ENCODE measurements at regions not wholly inside any gene's neighbourhood (a gene's known extent, or its start where the extent isn't known, plus 50 kb on each side); places are given as distances from the start of the nearest gene placed in this dataset.

DNA sequence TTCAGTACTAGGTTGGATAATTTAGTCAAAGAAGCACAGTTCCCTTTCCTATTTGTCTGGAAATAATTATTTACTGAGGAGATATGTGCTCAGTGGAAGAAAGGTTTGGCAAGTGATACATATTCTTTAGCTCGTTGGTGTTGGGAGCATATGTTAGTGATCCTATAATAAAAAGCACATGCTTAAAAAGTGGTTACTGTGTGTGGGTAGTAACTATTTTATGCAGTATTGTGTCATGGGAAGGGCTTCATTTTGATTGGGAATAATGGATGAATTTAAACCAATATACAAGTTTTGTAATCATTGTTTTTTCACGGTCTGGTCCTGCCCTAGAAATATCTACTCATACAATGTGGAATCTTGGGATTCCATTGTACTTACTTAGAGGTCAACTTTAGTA lies 188.7 kb upstream of the PPP1R3A start:
- TF ChIP-seq, protein P1, sequence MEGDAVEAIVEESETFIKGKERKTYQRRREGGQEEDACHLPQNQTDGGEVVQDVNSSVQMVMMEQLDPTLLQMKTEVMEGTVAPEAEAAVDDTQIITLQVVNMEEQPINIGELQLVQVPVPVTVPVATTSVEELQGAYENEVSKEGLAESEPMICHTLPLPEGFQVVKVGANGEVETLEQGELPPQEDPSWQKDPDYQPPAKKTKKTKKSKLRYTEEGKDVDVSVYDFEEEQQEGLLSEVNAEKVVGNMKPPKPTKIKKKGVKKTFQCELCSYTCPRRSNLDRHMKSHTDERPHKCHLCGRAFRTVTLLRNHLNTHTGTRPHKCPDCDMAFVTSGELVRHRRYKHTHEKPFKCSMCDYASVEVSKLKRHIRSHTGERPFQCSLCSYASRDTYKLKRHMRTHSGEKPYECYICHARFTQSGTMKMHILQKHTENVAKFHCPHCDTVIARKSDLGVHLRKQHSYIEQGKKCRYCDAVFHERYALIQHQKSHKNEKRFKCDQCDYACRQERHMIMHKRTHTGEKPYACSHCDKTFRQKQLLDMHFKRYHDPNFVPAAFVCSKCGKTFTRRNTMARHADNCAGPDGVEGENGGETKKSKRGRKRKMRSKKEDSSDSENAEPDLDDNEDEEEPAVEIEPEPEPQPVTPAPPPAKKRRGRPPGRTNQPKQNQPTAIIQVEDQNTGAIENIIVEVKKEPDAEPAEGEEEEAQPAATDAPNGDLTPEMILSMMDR (IDR thresholded peaks at IDR 0.05), result no peak
- TF ChIP-seq POLR2A (IDR thresholded peaks at IDR 0.05), result no peak

All from esophagus squamous epithelium (tissue), 4 donors.